D341Med (cell line): ENCODE measurements at regions not wholly inside any gene's neighbourhood (a gene's known extent, or its start where the extent isn't known, plus 50 kb on each side); places are given as distances from the start of the nearest gene placed in this dataset.
"Not testable (repeated sequence)": the region's sequence is repeated elsewhere in the genome, so short reads cannot be mapped to it uniquely, and the experiment has no call there.

Experiments
- DNase-seq: peaks from one replicate; pipeline ENCODE4 v3.0.0; 2012; ENCODE audit warnings: low spot score

- no peak for DNase-seq
Observed at GRCh38 chr2:121136323-121136722, 148.7 kb downstream of the TFCP2L1 start.

GRCh38 chr2:121137571-121137970 is 147.4 kb downstream of the TFCP2L1 start:
- DNase-seq: no peak

GRCh38 chr2:121140734-121141133 is 144.3 kb downstream of the TFCP2L1 start:
- DNase-seq: no peak

- DNase-seq: no peak
Observed at GRCh38 chr2:121142452-121142851, 142.6 kb downstream of the TFCP2L1 start.

GRCh38 chr2:121144111-121144510 is 140.9 kb downstream of the TFCP2L1 start:
- no peak for DNase-seq

GRCh38 chr2:121146630-121147029 is 138.4 kb downstream of the TFCP2L1 start:
- no peak for DNase-seq

GRCh38 chr2:121147766-121148165 is 137.2 kb downstream of the TFCP2L1 start:
- DNase-seq: no peak

GRCh38 chr2:121148481-121148880 is 136.5 kb downstream of the TFCP2L1 start:
- DNase-seq: no peak

- DNase-seq: no peak
Observed at GRCh38 chr2:121149384-121149783, 135.6 kb downstream of the TFCP2L1 start.

GRCh38 chr2:121150126-121150525 is 134.9 kb downstream of the TFCP2L1 start:
- no peak for DNase-seq

GRCh38 chr2:121150713-121151112 is 134.3 kb downstream of the TFCP2L1 start:
- DNase-seq: no peak

GRCh38 chr2:121151311-121152109 is 133.5 kb downstream of the TFCP2L1 start:
- no peak for DNase-seq

GRCh38 chr2:121152861-121153260 is 132.1 kb downstream of the TFCP2L1 start:
- no peak for DNase-seq

- DNase-seq: no peak
Observed at GRCh38 chr2:121153516-121153915, 131.5 kb downstream of the TFCP2L1 start.

GRCh38 chr2:121155502-121156056 is 129.4 kb downstream of the TFCP2L1 start:
- DNase-seq: no peak

GRCh38 chr2:121157481-121157880 is 127.5 kb downstream of the TFCP2L1 start:
- not testable (repeated sequence) for DNase-seq

GRCh38 chr2:121159291-121160071 is 125.5 kb downstream of the TFCP2L1 start:
- DNase-seq: no peak

GRCh38 chr2:121160366-121160765 is 124.6 kb downstream of the TFCP2L1 start:
- no peak for DNase-seq

GRCh38 chr2:121161272-121161671 is 123.7 kb downstream of the TFCP2L1 start:
- no peak for DNase-seq

- no peak for DNase-seq
Observed at GRCh38 chr2:121162893-121163292, 122.1 kb downstream of the TFCP2L1 start.

- DNase-seq: no peak
Observed at GRCh38 chr2:121164042-121164441, 121.0 kb downstream of the TFCP2L1 start.

- no peak for DNase-seq
Observed at GRCh38 chr2:121165038-121165542, 119.9 kb downstream of the TFCP2L1 start.
